Ascending aorta (tissue), 2 donors: ENCODE measurements at regions not wholly inside any gene's neighbourhood (a gene's known extent, or its start where the extent isn't known, plus 50 kb on each side); places are given as distances from the start of the nearest gene placed in this dataset.

Experiments
- DNase-seq, 2 donors: peaks; one replicate each; pipeline ENCODE4 v3.0.0-alpha.2; 2019; ENCODE audit warnings: low spot score in 2 of 2
- H3K27ac ChIP-seq, 2 donors: fragments of 200-600 bp; sonication (generic); one replicate each; pipeline ENCODE4 v1.5.1; 2016 to 2017; ENCODE audit warnings: mild to moderate bottlenecking in 1 of 2
- H3K27me3 ChIP-seq: fragments of 200-600 bp; sonication (generic); one replicate; pipeline ENCODE4 v1.5.1; 2017
- H3K36me3 ChIP-seq, 2 donors: fragments of 200-600 bp; sonication (generic); one replicate each; pipeline ENCODE4 v1.5.1; 2016
- H3K4me1 ChIP-seq, 2 donors: fragments of 200-600 bp; sonication (generic); one replicate each; pipeline ENCODE4 v1.5.1; 2016 to 2017; ENCODE audit warnings: mild to moderate bottlenecking in 1 of 2
- H3K4me3 ChIP-seq, 2 donors: fragments of 200-600 bp; sonication (generic); one replicate each; pipeline ENCODE4 v1.5.1; 2016 to 2017; ENCODE audit warnings: mild to moderate bottlenecking in 1 of 2
- H3K9me3 ChIP-seq, 2 donors: fragments of 200-600 bp; sonication (generic); one replicate each; pipeline ENCODE4 v1.5.1; 2016
- CTCF ChIP-seq, 3 experiments: fragments of 200-600 bp in 2 of 3; fragments of 450-650 bp in 1 of 3; sonication (generic) in 2 of 3; IDR thresholded peaks; one replicate each; pipeline ENCODE4 v1.5.1; 2016 to 2019; ENCODE audit warnings: antibody characterized with exemption in 3 of 3, mild to moderate bottlenecking in 1 of 3, moderate library complexity in 1 of 3
- intact Hi-C: fragments of 100-400 bp; cut with DNase I; formaldehyde crosslinking; loops from one replicate; pipeline ENCODE4 v1.15.1; 2023

GRCh38 chr20:11777387-11778205, 140.1 kb upstream of the BTBD3 start:
- H3K27me3 ChIP-seq: no peaks in the 10 kb centered on the region
- H3K36me3 ChIP-seq: no peaks in the 10 kb centered on the region
- peak overlapping the region in 1 of 2 donors; percentile 17 for H3K4me3 ChIP-seq
- no peak for DNase-seq
- no peak for TF ChIP-seq CTCF (IDR thresholded peaks at IDR 0.05)
- H3K4me1 ChIP-seq: no peaks in the 10 kb centered on the region
- intact Hi-C loops: no loop called here
- H3K9me3 ChIP-seq: no peaks in the 10 kb centered on the region
- no peak overlapping the region for H3K27ac ChIP-seq

DNA sequence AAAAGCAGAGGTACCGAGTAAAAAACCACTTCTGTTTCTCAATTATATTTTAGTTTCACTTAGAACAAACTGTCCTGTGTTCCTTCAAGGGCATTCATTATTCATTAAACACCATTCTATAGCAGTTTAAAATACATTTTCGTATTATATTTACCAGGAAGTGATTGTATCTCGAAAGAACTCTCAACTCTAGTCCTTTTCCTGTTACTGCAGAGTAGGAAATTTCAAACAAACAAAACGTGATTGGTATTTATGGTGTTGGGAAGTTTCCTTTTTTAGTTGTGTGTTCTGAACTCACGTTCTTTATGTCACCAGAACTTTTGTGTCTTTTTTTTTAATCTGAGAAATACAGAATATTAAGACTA, 139.5 kb upstream of the BTBD3 start:
- no peak overlapping the region for H3K27ac ChIP-seq
- H3K36me3 ChIP-seq: no peaks in the 10 kb centered on the region
- no peaks in the 10 kb centered on the region for H3K9me3 ChIP-seq

DNA sequence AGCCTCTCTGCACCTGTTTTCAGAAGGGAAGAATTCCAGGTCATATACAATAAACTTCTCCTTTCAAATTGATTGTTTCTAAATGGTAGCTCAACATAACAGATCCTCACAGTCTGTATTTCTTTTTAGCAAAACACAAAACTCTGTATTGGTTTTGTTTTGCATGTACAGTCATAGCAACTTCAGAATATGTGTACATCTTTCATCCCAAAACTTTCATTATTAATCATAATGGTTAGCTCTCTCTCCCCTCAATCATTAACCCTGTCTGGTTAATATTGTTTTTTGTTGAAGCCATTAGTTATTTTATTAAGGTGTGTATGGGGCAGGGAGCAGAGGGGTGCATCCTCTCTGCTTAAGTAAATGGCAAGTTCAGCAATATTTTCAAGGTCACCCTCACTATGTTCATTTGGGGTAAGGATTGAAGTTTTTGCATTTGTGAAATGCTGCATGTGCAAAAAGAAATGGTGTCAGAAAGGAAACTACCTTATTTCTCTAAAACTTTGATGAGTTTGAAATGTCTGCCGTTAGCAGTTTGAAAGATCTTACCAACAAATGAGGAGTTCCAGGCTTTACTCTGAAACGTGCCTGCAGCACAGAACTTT, 136.8 kb upstream of the BTBD3 start:
- intact Hi-C loops: no loop called here
- no peaks in the 10 kb centered on the region for H3K4me1 ChIP-seq
- no peaks in the 10 kb centered on the region for H3K9me3 ChIP-seq
- DNase-seq: no peak
- H3K27me3 ChIP-seq: no peaks in the 10 kb centered on the region
- TF ChIP-seq CTCF (IDR thresholded peaks at IDR 0.05): no peak
- no peaks in the 10 kb centered on the region for H3K36me3 ChIP-seq
- H3K4me3 ChIP-seq: no peak overlapping the region
- H3K27ac ChIP-seq: no peak overlapping the region

More for the DNA sequence above, 139.5 kb upstream of the BTBD3 start:
- Histone ChIP-seq H3K27me3 (no peaks in the 10 kb centered on the region), H3K4me1 (no peaks in the 10 kb centered on the region), H3K4me3 (peak overlapping the region in 1 of 2 donors; percentile 17)
- DNase-seq: no peak
- TF ChIP-seq CTCF (IDR thresholded peaks at IDR 0.05): no peak
- intact Hi-C loops: no loop called here

DNA sequence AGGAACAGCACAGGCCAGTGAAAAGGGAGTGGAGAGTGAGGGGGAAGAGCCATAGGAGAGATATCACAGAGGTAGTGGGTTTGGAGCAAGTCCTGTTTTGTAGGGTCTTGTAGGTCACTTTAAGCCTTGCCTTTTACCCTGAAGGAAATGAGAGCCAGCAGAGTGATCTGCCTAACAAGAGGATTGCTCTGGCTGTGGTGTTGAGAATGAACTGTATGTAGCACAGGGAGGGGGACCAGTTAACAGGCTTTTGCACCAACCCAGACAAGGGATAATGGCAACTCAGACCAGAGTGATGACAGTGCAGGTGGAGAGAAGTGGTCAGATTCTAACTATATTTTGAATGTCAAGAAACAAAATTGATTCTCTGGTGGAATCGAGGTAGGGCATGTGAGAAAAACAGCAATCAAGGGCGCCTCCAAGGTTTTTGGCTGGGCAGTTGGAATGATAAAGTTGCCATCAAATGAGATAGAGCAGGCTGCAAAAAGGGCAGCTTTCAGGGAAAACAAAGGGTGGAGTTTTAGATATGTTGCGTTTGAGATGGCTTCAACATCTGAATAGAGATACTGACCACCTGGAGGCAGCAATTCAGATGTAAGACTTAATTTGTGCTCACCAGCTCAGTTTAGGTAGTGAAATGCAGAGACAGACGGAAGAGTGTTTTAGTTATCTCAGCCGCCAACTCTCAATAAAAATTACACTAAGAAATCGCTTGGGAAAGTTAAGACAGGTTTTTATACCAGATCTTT, 134.4 kb upstream of the BTBD3 start:
- H3K27me3 ChIP-seq: no peaks in the 10 kb centered on the region
- H3K4me1 ChIP-seq: no peaks in the 10 kb centered on the region
- H3K27ac ChIP-seq: no peak overlapping the region
- intact Hi-C loops: no loop called here
- H3K9me3 ChIP-seq: no peaks in the 10 kb centered on the region
- H3K4me3 ChIP-seq: no peak overlapping the region
- no peaks in the 10 kb centered on the region for H3K36me3 ChIP-seq
- TF ChIP-seq CTCF (IDR thresholded peaks at IDR 0.05): no peak
- DNase-seq: no peak

DNA sequence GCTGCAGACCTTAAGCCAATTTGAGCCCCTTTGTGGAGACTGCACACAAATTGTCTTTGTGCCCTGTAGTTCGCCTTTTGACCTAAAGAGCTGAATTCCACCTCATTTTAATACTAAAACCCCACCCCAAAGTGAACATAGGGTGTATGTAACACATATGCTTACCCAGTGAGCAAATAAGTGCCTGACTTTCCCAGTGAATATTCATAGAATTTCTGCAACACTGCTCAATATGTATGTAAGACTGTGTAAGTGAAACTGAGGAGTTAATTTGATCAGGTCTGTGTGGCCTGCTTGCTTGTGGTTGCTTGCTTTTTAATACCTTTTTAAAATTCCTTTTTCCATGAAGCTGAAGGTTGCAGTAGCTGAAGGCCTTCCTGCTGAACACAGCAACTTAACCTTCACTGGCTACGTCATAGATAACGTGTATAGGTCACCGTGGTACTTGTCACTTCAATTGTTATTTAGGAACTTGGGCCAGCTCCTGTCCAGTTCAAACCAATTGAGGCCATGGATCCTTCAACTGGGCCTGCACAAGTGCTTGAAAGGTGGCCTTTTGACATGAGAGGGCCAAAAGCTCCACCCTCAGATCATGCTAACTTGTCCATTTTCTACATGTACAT, 131.7 kb upstream of the BTBD3 start:
- TF ChIP-seq CTCF (IDR thresholded peaks at IDR 0.05): no peak
- no peaks in the 10 kb centered on the region for H3K36me3 ChIP-seq
- H3K4me3 ChIP-seq: no peak overlapping the region
- H3K27ac ChIP-seq: no peak overlapping the region
- DNase-seq: no peak
- no peaks in the 10 kb centered on the region for H3K9me3 ChIP-seq
- H3K27me3 ChIP-seq: no peaks in the 10 kb centered on the region
- intact Hi-C loops: no loop called here
- no peaks in the 10 kb centered on the region for H3K4me1 ChIP-seq
